Subcutaneous abdominal adipose tissue (tissue), 5 donors: ENCODE measurements at regions not wholly inside any gene's neighbourhood (a gene's known extent, or its start where the extent isn't known, plus 50 kb on each side); places are given as distances from the start of the nearest gene placed in this dataset.

Experiments
- H3K27ac ChIP-seq: one replicate; pipeline ENCODE4 v1.7.0; 2013; ENCODE audit warnings: low read depth, mild to moderate bottlenecking, inconsistent platforms, low read length, moderate library complexity
- H3K27me3 ChIP-seq, 5 donors: one replicate each; pipeline ENCODE4 v1.7.0; 2013; ENCODE audit warnings: low read length in 5 of 5, inconsistent platforms in 1 of 5; ENCODE audit not compliant: control insufficient read depth in 5 of 5, insufficient read depth in 4 of 5
- H3K36me3 ChIP-seq, 5 donors: one replicate each; pipeline ENCODE4 v1.7.0; 2013; ENCODE audit warnings: low read length in 5 of 5; ENCODE audit not compliant: control insufficient read depth in 5 of 5, insufficient read depth in 5 of 5
- H3K4me1 ChIP-seq, 5 donors: one replicate each; pipeline ENCODE4 v1.7.0; 2013; ENCODE audit warnings: low read length in 5 of 5, mild to moderate bottlenecking in 3 of 5, moderate library complexity in 1 of 5; ENCODE audit not compliant: control insufficient read depth in 5 of 5, insufficient read depth in 5 of 5
- H3K4me3 ChIP-seq, 5 donors: one replicate each; pipeline ENCODE4 v1.7.0; 2013; ENCODE audit warnings: low read length in 5 of 5, low read depth in 1 of 5
- H3K9ac ChIP-seq, 5 donors: one replicate each; pipeline ENCODE4 v1.7.0; 2013; ENCODE audit warnings: low read length in 5 of 5, mild to moderate bottlenecking in 4 of 5, moderate library complexity in 3 of 5
- H3K9me3 ChIP-seq, 5 donors: one replicate each; pipeline ENCODE4 v1.7.0; 2013; ENCODE audit warnings: low read length in 5 of 5; ENCODE audit not compliant: control insufficient read depth in 5 of 5
- donor health status: healthy.
- donor health status: healthy.
- donor health status: healthy.
- donor health status: healthy.
- donor health status: healthy.

DNA sequence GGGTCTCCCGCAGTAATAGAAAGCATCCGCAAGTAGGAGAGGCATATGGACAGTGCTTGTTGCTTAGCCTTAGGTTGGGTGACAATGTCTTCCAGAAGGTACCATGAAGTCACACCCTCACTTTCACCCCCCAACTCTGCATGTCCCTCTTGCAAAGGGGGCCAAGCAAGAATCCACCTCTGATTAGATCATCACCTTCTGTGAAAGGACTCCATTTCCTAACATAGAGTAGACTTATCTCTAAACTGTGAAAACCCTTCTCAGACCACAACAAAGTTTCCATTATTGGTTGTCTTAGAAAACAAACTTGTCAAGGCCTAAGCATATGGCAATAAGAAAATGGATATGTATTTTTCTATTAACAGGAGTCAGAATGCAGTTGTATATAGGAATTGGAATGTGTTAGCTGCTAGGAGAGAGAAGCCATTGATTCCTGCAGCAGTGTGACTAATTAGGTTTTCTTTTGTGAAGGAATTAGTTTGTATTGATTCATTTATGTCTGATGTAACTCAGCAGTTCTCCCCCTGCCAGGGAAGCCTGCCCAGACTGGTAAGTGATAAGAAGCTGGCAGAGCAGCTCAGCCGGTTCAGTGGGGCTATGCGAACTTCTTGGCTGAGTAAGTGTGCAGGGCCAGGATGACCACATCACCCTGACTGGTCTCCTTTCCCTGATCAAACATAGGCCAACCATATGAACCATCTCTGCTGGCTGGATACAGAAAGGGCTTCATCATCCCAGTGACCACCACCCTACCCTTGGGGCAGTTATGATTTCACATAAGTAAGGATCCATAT is 107.3 kb upstream of the CCDC196 start:
- Histone ChIP-seq H3K27ac (no peak overlapping the region), H3K36me3 (no peaks in the 10 kb centered on the region), H3K4me3 (no peak overlapping the region), H3K9ac (no peak overlapping the region), H3K9me3 (no peaks in the 10 kb centered on the region), H3K4me1 (peaks cover 0 to 22% (median 3%) of the 10 kb centered on the region in 5 donors), H3K27me3 (no peaks in the 10 kb centered on the region)

DNA sequence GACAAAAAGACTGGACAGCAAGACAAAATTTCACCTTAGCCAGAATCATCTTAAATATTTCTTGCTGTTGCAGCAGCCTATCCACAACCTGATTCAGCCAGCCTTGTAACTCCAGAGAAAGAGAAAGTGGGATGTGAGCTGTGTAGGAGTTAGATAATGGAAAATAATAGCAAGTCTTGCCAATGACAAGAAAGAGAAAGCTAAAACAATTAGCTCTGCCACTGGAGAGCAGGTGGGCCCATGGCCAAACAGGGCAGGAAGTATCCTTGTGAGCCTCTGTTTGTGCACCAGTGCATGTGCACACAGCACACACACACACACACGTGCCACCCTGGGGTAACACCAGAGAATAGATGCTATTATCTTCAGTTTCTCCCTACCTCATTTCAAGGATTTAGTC is 106.0 kb upstream of the CCDC196 start:
- Histone ChIP-seq H3K9ac (no peak overlapping the region), H3K9me3 (no peaks in the 10 kb centered on the region), H3K27me3 (no peaks in the 10 kb centered on the region), H3K4me3 (no peak overlapping the region), H3K4me1 (peaks cover 0 to 22% (median 3%) of the 10 kb centered on the region in 5 donors), H3K36me3 (no peaks in the 10 kb centered on the region), H3K27ac (no peak overlapping the region)

DNA sequence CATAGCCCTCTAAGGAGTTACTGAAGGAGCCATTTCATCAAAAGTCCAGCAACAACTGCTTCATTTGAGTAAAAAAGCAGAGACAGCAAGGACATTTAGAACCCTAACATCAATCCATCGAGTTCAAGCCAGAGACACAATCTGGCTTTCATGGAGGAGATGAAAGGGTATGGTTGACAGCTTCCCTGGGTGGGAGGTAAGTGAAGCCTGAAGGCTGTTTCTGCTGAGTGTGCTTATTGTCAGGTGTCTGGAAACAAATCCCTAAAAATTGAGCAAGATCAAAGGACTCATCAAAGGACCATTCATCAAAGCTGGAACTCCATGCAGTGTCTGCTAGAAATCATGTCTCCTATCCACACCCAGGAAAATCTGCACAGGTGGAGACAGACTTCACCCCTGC is 104.4 kb upstream of the CCDC196 start:
- no peak overlapping the region for H3K9ac ChIP-seq
- no peak overlapping the region for H3K4me3 ChIP-seq
- no peaks in the 10 kb centered on the region for H3K9me3 ChIP-seq
- no peaks in the 10 kb centered on the region for H3K27me3 ChIP-seq
- peaks cover 0 to 22% (median 3%) of the 10 kb centered on the region in 5 donors for H3K4me1 ChIP-seq
- H3K27ac ChIP-seq = no peak overlapping the region
- H3K36me3 ChIP-seq = no peaks in the 10 kb centered on the region

DNA sequence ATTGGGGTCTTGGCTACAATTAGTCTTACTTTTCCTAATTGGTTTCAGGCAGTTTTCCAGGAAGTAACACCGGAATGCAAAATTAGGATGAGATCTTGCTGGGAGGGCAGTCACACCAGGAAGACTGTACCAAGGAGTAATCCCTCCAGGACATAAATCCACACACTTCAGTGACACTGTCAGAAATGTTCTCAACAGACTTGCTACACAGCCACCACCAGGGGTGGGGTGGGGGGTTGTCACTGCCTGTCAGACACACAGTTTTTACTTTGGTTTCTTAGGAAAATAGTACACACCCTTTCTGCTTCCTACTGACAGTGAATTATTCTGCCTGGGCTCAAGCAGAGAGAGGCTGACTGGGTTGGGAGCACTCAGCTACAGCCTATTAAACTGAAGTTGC is 102.9 kb upstream of the CCDC196 start:
- H3K9ac ChIP-seq = peak overlapping the region in 1 of 5 donors; percentile 17
- no peaks in the 10 kb centered on the region for H3K27me3 ChIP-seq

DNA sequence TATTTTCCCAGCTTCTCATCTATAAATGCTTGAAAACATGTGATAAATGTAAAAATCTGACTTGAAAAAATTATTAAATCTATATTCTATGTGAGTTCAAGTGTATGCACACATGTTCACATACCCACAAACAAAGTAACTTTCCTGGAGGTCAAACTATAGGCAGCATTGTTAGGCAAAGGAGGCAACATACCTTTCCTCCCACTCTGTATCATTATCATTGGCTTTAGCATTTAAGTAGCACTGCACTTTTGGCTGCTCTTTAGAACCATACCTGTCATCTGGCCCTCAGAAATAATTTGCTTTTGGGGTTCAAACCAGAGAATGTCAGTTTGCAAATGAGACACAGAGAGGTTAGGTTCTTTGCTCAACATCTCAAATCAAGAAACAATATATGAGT is 102.4 kb upstream of the CCDC196 start:
- no peak overlapping the region for H3K9ac ChIP-seq
- H3K4me1 ChIP-seq = peaks cover 0 to 22% (median 3%) of the 10 kb centered on the region in 5 donors
- H3K27ac ChIP-seq = no peak overlapping the region
- no peaks in the 10 kb centered on the region for H3K9me3 ChIP-seq
- no peaks in the 10 kb centered on the region for H3K36me3 ChIP-seq
- H3K4me3 ChIP-seq = no peak overlapping the region
- no peaks in the 10 kb centered on the region for H3K27me3 ChIP-seq

More for the DNA sequence above, 102.9 kb upstream of the CCDC196 start:
- Histone ChIP-seq H3K27ac (no peak overlapping the region), H3K4me1 (peaks cover 0 to 22% (median 3%) of the 10 kb centered on the region in 5 donors), H3K9me3 (no peaks in the 10 kb centered on the region), H3K36me3 (no peaks in the 10 kb centered on the region), H3K4me3 (no peak overlapping the region)

DNA sequence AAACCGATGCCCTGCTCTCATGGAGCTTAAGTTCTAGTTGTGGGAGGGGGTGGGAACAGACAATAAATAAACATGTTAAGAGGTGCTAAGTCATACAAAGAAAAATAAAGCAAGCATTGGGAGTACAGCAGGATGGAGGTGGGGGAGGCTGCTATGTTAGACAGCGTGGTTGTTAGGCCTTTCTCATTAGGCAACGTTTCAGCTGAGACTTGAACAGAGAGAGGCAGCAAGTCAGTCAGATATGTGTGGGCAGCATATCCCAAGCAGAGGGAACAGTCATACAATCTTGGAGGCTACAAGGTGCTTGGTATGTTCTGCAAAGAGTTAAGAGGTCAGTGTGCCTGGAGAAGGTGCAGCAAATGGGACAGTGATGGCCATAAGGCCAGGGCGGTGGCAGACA is 97.7 kb upstream of the CCDC196 start:
- no peak overlapping the region for H3K4me3 ChIP-seq
- no peak overlapping the region for H3K9ac ChIP-seq
- peaks cover 0 to under 1% (median 0%) of the 10 kb centered on the region in 5 donors for H3K4me1 ChIP-seq
- no peaks in the 10 kb centered on the region for H3K27me3 ChIP-seq
- no peak overlapping the region for H3K27ac ChIP-seq
- no peaks in the 10 kb centered on the region for H3K36me3 ChIP-seq
- no peaks in the 10 kb centered on the region for H3K9me3 ChIP-seq

DNA sequence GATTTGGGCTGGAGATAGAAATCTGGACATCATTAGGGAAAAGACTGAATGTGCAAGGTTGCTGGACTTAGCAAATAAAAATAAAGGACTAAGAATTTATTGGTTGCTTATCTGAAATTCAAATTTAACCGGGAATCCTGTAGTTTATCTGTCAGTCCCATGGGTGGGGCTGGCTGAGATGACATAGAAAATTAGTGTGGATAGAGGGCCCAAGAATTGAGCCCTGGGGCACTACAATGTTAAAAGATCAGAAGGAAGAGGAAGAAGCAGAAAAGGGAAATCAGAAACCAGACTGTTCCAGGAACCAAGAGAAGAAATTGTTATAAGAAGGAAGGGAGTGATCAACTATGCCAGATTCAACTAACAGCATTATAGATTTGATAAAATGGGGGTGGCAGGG is 96.7 kb upstream of the CCDC196 start:
- Histone ChIP-seq H3K4me1 (no peaks in the 10 kb centered on the region), H3K9me3 (no peaks in the 10 kb centered on the region), H3K36me3 (no peaks in the 10 kb centered on the region), H3K9ac (no peak overlapping the region), H3K4me3 (no peak overlapping the region), H3K27me3 (no peaks in the 10 kb centered on the region), H3K27ac (no peak overlapping the region)

DNA sequence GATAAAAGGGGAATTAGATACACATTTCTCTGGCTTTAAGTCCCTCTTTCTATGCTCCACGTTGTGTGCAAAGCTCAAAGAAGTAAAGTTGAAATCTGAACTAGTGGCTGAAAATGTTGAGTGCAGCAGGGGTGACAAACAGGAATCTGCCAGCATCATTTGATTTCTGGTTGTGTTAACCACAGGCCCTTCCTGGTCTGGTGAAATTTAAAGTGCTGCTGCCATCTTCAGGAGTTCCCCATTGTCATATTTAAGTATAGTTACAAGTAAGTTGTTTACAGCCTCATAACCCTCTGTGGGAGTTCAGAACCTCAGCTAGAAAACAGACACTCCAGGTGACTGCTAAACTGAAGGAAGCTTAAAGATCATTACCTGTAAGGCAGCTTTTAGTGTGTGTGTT is 90.9 kb upstream of the CCDC196 start:
- Histone ChIP-seq H3K9me3 (no peaks in the 10 kb centered on the region), H3K9ac (no peak overlapping the region), H3K36me3 (no peaks in the 10 kb centered on the region), H3K4me3 (no peak overlapping the region), H3K27me3 (no peaks in the 10 kb centered on the region), H3K27ac (no peak overlapping the region), H3K4me1 (no peaks in the 10 kb centered on the region)

DNA sequence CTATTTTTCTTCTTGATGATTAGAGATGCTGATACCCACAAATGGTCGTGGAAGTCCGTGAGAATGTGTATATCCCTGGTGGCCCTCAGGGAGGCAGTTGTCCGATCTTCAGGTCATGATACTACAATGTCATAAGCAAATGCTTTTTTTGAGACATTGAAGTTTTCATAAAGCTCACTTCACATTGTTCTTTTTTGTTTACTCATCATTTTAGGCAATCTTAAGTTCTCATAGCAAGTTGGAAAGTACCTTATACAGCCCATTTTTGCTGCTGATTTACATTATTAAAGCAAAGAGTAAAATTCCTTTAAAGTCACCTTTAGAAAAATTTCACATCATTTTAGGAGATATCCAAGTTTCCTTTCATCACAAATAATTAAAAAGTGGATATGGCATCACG is 90.0 kb upstream of the CCDC196 start:
- Histone ChIP-seq H3K27me3 (no peaks in the 10 kb centered on the region), H3K9ac (no peak overlapping the region), H3K4me3 (no peak overlapping the region)

DNA sequence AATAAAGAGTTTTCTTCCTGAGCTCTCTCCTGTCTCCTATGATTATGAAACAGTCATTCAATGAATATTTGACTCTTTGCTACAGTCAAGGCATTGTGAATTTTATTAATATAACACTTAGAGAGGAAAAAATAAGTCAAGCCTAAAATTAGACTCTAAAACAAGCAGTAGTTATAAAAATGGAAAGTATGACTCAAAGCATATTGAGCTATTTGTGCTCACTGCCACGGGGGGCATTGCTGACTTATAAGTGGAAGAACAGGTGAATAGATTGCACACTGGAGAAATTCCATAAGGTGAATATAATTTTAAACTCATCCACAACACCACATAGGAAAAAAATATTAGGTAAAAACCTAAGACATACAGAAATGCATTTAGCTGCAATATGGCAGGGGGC is 87.7 kb upstream of the CCDC196 start:
- H3K9me3 ChIP-seq = no peaks in the 10 kb centered on the region
- H3K9ac ChIP-seq = no peak overlapping the region
- H3K27ac ChIP-seq = no peak overlapping the region
- peaks cover 0 to 7% (median 0%) of the 10 kb centered on the region in 5 donors for H3K4me1 ChIP-seq
- H3K36me3 ChIP-seq = no peaks in the 10 kb centered on the region
- no peak overlapping the region for H3K4me3 ChIP-seq
- no peaks in the 10 kb centered on the region for H3K27me3 ChIP-seq

More for the DNA sequence above, 90.0 kb upstream of the CCDC196 start:
- Histone ChIP-seq H3K36me3 (no peaks in the 10 kb centered on the region), H3K27ac (no peak overlapping the region), H3K9me3 (no peaks in the 10 kb centered on the region), H3K4me1 (no peaks in the 10 kb centered on the region)
